Mucosa of stomach (tissue), 1 donor: ENCODE measurements at regions not wholly inside any gene's neighbourhood (a gene's known extent, or its start where the extent isn't known, plus 50 kb on each side); places are given as distances from the start of the nearest gene placed in this dataset.
"Not testable (repeated sequence)": the region's sequence is repeated elsewhere in the genome, so short reads cannot be mapped to it uniquely, and the experiment has no call there.

Experiments
- H3K27me3 ChIP-seq: one replicate; pipeline ENCODE4 v1.7.0; 2013; ENCODE audit warnings: mild to moderate bottlenecking, low read length; ENCODE audit not compliant: control insufficient read depth, insufficient read depth
- H3K36me3 ChIP-seq: one replicate; pipeline ENCODE4 v1.7.0; 2013; ENCODE audit warnings: low read length; ENCODE audit not compliant: control insufficient read depth, insufficient read depth
- H3K4me1 ChIP-seq: one replicate; pipeline ENCODE4 v1.7.0; 2013; ENCODE audit warnings: mild to moderate bottlenecking, low read length; ENCODE audit not compliant: control insufficient read depth, insufficient read depth
- H3K4me3 ChIP-seq: one replicate; pipeline ENCODE4 v1.7.0; 2013; ENCODE audit warnings: low read length
- H3K9ac ChIP-seq: one replicate; pipeline ENCODE4 v1.7.0; 2013; ENCODE audit warnings: mild to moderate bottlenecking, low read length, moderate library complexity
- H3K9me3 ChIP-seq: one replicate; pipeline ENCODE4 v1.7.0; 2013; ENCODE audit warnings: mild to moderate bottlenecking, low read length, moderate library complexity; ENCODE audit not compliant: control insufficient read depth
- donor health status: Pancreatic carcinoma.

DNA sequence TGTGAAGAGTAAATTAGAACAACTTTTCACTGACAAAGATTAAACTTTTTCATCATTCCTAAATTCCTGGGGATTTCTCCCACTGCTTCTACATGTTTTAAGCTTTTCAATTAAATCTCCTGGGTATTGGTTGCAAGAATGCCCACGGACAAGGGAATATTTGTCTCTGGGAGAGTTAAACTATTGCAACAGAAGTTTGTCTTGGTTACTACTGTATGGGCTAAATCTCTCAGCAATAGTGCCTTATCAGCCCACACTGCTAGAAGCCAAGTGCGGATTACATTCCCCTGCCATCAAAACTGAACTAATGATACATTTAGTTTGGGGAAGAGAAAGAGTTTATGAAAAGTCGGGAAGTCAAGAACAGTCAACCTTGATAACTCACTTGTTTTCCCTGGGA is 528.2 kb upstream of the C9orf72 start:
- H3K27me3 ChIP-seq, result no peaks in the 10 kb centered on the region
- H3K36me3 ChIP-seq, result no peaks in the 10 kb centered on the region
- no peak overlapping the region for H3K4me3 ChIP-seq
- H3K4me1 ChIP-seq, result no peaks in the 10 kb centered on the region
- H3K9ac ChIP-seq, result no peak overlapping the region
- no peaks in the 10 kb centered on the region for H3K9me3 ChIP-seq

DNA sequence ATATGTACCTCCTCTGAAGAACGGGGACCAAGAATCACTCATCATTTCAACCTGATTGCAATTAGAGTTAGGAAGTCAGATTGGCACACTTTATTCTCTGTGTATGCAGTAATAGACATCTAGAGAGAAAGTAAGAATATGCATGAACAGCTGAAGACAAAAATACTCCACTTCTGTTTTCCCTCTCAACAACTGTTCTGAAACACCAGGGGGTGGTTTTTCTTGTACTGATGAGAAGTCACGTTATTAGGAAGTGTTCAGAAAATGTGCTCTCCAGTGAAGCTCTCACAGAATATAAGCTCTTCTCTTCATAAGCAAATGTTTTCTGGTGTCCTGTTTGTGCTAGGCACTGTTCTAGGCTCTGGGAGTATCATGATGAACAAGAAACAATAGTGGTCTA is 531.7 kb upstream of the C9orf72 start:
- Histone ChIP-seq H3K9ac (no peak overlapping the region), H3K9me3 (no peaks in the 10 kb centered on the region), H3K4me3 (no peak overlapping the region), H3K27me3 (no peaks in the 10 kb centered on the region), H3K36me3 (no peaks in the 10 kb centered on the region), H3K4me1 (no peaks in the 10 kb centered on the region)

DNA sequence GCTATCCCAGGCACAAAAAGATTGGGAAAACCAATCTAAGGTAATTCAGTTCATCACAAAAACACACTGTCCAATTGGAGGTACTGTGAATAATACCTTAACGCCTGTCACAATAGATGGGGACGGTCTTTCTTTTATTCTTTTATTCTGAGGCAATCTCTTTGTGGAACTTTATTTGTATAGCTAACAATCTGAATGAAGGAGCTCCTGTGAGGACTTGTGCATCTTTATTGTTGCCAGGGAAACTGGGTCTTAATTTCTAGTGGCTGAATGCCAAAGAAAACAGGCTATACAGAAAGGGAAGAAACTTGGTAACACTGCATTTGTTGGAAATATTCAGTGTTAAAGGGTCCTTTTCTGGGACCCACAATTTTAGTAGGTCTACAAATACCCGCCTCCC is 546.9 kb upstream of the C9orf72 start:
- Histone ChIP-seq H3K27me3 (no peaks in the 10 kb centered on the region), H3K9me3 (no peaks in the 10 kb centered on the region), H3K4me1 (no peaks in the 10 kb centered on the region), H3K9ac (no peak overlapping the region), H3K4me3 (no peak overlapping the region), H3K36me3 (no peaks in the 10 kb centered on the region)

DNA sequence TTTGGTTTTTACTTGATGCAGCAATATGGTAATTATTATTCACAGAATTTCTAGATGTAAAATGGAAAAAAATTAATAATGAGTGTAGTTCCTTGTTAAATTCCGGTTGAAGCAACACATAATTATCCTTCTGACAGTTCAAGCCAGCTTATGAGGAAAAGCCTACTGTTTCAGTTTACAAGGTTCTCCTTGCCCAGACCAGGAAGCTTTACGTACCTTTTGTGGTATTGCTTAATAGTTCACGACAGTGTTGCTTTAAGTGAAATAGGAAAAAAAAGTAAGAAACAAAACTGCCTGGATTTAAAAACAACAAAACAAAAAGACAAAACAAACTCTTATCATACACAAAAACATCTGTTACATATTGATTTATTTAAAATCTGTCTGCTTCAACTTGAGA is 547.3 kb upstream of the C9orf72 start:
- Histone ChIP-seq H3K4me3 (no peak overlapping the region), H3K36me3 (no peaks in the 10 kb centered on the region), H3K27me3 (no peaks in the 10 kb centered on the region), H3K9me3 (no peaks in the 10 kb centered on the region), H3K9ac (no peak overlapping the region), H3K4me1 (no peaks in the 10 kb centered on the region)

GRCh38 chr9:28121366-28121765 is 548.1 kb upstream of the C9orf72 start:
- Histone ChIP-seq H3K27me3 (no peaks in the 10 kb centered on the region), H3K9me3 (no peaks in the 10 kb centered on the region), H3K4me3 (no peak overlapping the region), H3K9ac (no peak overlapping the region), H3K4me1 (no peaks in the 10 kb centered on the region), H3K36me3 (no peaks in the 10 kb centered on the region)

- H3K4me3 ChIP-seq, result no peak overlapping the region
- no peaks in the 10 kb centered on the region for H3K4me1 ChIP-seq
- no peaks in the 10 kb centered on the region for H3K27me3 ChIP-seq
- H3K9me3 ChIP-seq, result no peaks in the 10 kb centered on the region
- H3K36me3 ChIP-seq, result no peaks in the 10 kb centered on the region
- H3K9ac ChIP-seq, result no peak overlapping the region
Measured at GRCh38 chr9:28124917-28125316, 551.6 kb upstream of the C9orf72 start.

DNA sequence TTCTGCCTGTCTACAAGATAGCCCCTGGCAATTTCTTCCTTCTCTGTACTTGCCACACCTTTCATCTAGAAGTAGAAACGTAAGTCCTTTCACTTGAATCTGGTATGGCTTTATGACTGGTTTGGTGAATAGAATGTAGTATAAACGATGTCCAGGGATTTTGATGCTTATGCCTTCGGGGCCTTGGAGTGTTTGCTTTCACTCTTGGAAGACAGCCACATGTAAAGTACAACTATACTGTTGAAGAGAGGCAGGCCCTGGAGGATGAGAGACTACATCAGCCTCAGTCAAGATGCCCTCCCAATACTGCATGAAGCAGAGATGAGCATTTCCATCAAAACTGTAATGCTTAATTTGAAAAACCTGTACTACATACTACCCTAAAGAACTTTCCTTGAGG is 553.8 kb upstream of the C9orf72 start:
- Histone ChIP-seq H3K27me3 (no peaks in the 10 kb centered on the region), H3K4me3 (no peak overlapping the region), H3K9ac (no peak overlapping the region), H3K4me1 (no peaks in the 10 kb centered on the region), H3K9me3 (no peaks in the 10 kb centered on the region), H3K36me3 (no peaks in the 10 kb centered on the region)

GRCh38 chr9:28134446-28134976 is 561.2 kb upstream of the C9orf72 start:
- no peaks in the 10 kb centered on the region for H3K27me3 ChIP-seq
- no peaks in the 10 kb centered on the region for H3K36me3 ChIP-seq
- H3K9ac ChIP-seq, result no peak overlapping the region
- no peaks in the 10 kb centered on the region for H3K9me3 ChIP-seq
- H3K4me1 ChIP-seq, result peaks cover 5% of the 10 kb centered on the region
- H3K4me3 ChIP-seq, result no peak overlapping the region

GRCh38 chr9:28135549-28135948 is 562.3 kb upstream of the C9orf72 start:
- Histone ChIP-seq H3K4me3 (no peak overlapping the region), H3K27me3 (no peaks in the 10 kb centered on the region), H3K9me3 (no peaks in the 10 kb centered on the region), H3K4me1 (peaks cover 5% of the 10 kb centered on the region), H3K9ac (no peak overlapping the region), H3K36me3 (no peaks in the 10 kb centered on the region)

GRCh38 chr9:28136113-28136512 is 562.8 kb upstream of the C9orf72 start:
- Histone ChIP-seq H3K36me3 (no peaks in the 10 kb centered on the region), H3K27me3 (no peaks in the 10 kb centered on the region), H3K4me3 (no peak overlapping the region), H3K4me1 (peaks cover 5% of the 10 kb centered on the region), H3K9me3 (no peaks in the 10 kb centered on the region), H3K9ac (no peak overlapping the region)

DNA sequence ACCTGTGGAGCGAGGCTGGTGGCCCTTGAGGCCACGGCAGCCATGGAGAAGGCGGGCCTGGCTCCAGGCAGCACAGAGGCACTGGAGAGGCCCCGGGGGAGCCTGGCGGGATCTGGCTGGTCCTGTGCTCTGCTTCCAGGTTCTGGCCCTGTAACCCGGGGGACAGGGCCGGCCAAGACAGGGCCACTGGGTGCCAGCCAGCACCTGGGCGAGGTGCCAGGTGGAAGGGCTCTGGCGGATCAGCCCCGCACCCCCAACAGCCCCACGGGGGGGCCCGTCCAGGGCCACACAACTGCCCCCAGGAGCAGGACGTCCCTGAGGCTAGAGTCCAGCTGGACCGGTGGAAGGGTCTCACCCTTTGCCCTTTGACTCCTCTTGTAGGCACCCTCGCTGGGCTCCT is 574.1 kb upstream of the C9orf72 start:
- H3K4me3 ChIP-seq, H3K4me1 ChIP-seq, H3K9ac ChIP-seq, H3K36me3 ChIP-seq, H3K27me3 ChIP-seq, H3K9me3 ChIP-seq: not testable (repeated sequence)

DNA sequence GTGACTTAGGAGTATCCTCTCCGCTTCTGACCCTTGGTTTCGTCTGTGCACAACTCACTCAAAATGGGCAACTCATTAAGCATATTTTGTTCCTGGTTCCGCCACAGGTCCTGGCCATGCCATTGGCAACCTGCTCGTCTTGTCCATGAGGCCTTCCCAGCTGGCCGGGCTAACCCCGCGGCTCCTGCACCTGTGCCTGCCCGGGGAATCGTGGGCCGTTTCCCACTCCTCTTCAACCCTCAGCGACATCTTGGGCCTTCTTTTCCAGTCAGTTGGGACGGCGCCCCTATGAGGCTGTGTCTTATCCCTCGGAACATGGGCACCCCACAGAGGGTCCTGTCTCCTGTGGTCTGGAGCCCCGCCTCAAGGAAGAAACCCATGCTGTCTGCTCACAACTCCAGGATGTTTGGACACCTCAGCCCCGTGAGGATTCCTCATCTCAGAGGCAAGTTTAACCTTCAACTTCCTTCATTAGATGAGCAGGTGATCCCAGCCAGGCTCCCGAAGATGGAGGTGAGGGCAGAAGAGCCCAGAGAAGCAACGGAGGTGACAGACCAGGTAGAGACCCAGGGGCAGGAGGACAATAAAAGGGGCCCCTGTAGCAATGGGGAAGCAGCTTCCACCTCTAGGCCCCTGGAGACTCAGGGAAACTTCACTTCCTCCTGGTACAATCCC is 574.8 kb upstream of the C9orf72 start:
- not testable (repeated sequence) for H3K27me3 ChIP-seq, H3K4me3 ChIP-seq, H3K9me3 ChIP-seq, H3K9ac ChIP-seq, H3K36me3 ChIP-seq, H3K4me1 ChIP-seq
